BE2C (cell line): ENCODE measurements at regions not wholly inside any gene's neighbourhood (a gene's known extent, or its start where the extent isn't known, plus 50 kb on each side); places are given as distances from the start of the nearest gene placed in this dataset.
A peak's percentile ranks its signal among the peaks of the same experiment; 100 is the strongest.

ENCODE experiments used
- DNase-seq: peaks from one replicate; pipeline ENCODE4 v3.0.0-alpha.2; 2020
- H3K27me3 ChIP-seq: fragments of 250-450 bp; sonication (Bioruptor Pico); 2 replicates; pipeline ENCODE4 v1.5.1; 2020; ENCODE audit warnings: mild to moderate bottlenecking
- H3K36me3 ChIP-seq: fragments of 250-450 bp; sonication (Bioruptor Pico); 2 replicates; pipeline ENCODE4 v1.5.1; 2020; ENCODE audit warnings: mild to moderate bottlenecking
- H3K4me1 ChIP-seq: fragments of 250-450 bp; sonication (Bioruptor Pico); 2 replicates; pipeline ENCODE4 v1.5.1; 2020
- H3K4me3 ChIP-seq: 2 replicates; pipeline ENCODE4 v1.5.1; 2011; ENCODE audit warnings: low read depth, low read length
- H3K9me3 ChIP-seq: fragments of 250-450 bp; sonication (Bioruptor Pico); 2 replicates; pipeline ENCODE4 v1.5.1; 2020
- CTCF ChIP-seq: IDR thresholded peaks from 2 replicates; pipeline ENCODE4 v1.5.1; 2012; ENCODE audit warnings: mild to moderate bottlenecking, low read depth, low read length

DNA sequence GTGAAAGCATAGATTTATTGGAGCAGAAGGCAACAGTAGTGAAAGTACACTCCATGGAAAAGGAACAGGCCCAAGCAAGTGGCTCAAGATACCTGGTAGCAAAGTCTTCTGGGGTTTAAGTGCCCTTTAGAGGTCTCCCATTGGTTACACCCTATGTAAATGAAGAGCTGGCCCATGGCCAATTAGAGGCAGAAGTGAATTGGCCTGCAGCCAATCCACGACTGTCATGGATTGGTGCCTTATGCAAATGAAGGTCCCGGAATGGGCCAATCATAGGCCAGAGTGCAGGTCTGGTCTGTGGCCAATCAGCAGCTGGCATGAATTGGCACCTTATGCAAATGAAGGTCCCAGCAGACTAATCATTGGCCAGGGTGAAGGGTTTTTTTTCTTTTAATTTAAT is 64.2 kb upstream of the PCSK5 start:
- Histone ChIP-seq H3K4me1 (no peaks in the 10 kb centered on the region), H3K36me3 (no peaks in the 10 kb centered on the region), H3K9me3 (no peaks in the 10 kb centered on the region), H3K4me3 (no peak overlapping the region), H3K27me3 (no peaks in the 10 kb centered on the region)
- peak; percentile 47 for DNase-seq
- TF ChIP-seq CTCF = no peak

GRCh38 chr9:75830303-75830702 is 60.2 kb upstream of the PCSK5 start:
- H3K27me3 ChIP-seq = no peaks in the 10 kb centered on the region
- no peaks in the 10 kb centered on the region for H3K4me1 ChIP-seq
- no peak for DNase-seq
- no peak for TF ChIP-seq CTCF
- no peaks in the 10 kb centered on the region for H3K36me3 ChIP-seq
- no peaks in the 10 kb centered on the region for H3K9me3 ChIP-seq
- no peak overlapping the region for H3K4me3 ChIP-seq

- Histone ChIP-seq H3K36me3 (no peaks in the 10 kb centered on the region), H3K27me3 (no peaks in the 10 kb centered on the region), H3K4me3 (no peak overlapping the region), H3K4me1 (no peaks in the 10 kb centered on the region), H3K9me3 (no peaks in the 10 kb centered on the region)
- TF ChIP-seq CTCF = no peak
- no peak for DNase-seq
Measured at GRCh38 chr9:75833778-75834177, 56.7 kb upstream of the PCSK5 start.

GRCh38 chr9:75834878-75835277 is 55.6 kb upstream of the PCSK5 start:
- H3K27me3 ChIP-seq = no peaks in the 10 kb centered on the region
- no peaks in the 10 kb centered on the region for H3K9me3 ChIP-seq
- DNase-seq = no peak
- H3K4me3 ChIP-seq = no peak overlapping the region
- no peak for TF ChIP-seq CTCF
- no peaks in the 10 kb centered on the region for H3K36me3 ChIP-seq
- no peaks in the 10 kb centered on the region for H3K4me1 ChIP-seq
